ENCODE measurements at regions not wholly inside any gene's neighbourhood (a gene's known extent, or its start where the extent isn't known, plus 50 kb on each side); places are given as distances from the start of the nearest gene placed in this dataset.

- no peak overlapping the region for H3K27ac ChIP-seq
- no peaks in the 10 kb centered on the region for H3K9me3 ChIP-seq
- intact Hi-C loops (cut with DNase I; ENCODE audit: low total_unique reads): no loop called here
Measured at GRCh38 chr15:70227147-70227546, 129.4 kb upstream of the TLE3 start.

GRCh38 chr15:70226337-70226980 lies 128.7 kb upstream of the TLE3 start:
- intact Hi-C loops (cut with DNase I; ENCODE audit: low total_unique reads): no loop called here
- Histone ChIP-seq H3K4me3 (no peak overlapping the region), H3K27ac (no peak overlapping the region), H3K27me3 (no peaks in the 10 kb centered on the region), H3K36me3 (ENCODE audit: low read depth, missing control alignments) (no peaks in the 10 kb centered on the region), H3K9me3 (no peaks in the 10 kb centered on the region), H3K4me1 (no peaks in the 10 kb centered on the region)
- no peak for DNase-seq
- WGBS, 2 donors: 89 to 90% methylated on average over 12 of the region's 12 CpGs
- no peak for TF ChIP-seq POLR2A (IDR thresholded peaks at IDR 0.05)
- TF ChIP-seq, protein P1, sequence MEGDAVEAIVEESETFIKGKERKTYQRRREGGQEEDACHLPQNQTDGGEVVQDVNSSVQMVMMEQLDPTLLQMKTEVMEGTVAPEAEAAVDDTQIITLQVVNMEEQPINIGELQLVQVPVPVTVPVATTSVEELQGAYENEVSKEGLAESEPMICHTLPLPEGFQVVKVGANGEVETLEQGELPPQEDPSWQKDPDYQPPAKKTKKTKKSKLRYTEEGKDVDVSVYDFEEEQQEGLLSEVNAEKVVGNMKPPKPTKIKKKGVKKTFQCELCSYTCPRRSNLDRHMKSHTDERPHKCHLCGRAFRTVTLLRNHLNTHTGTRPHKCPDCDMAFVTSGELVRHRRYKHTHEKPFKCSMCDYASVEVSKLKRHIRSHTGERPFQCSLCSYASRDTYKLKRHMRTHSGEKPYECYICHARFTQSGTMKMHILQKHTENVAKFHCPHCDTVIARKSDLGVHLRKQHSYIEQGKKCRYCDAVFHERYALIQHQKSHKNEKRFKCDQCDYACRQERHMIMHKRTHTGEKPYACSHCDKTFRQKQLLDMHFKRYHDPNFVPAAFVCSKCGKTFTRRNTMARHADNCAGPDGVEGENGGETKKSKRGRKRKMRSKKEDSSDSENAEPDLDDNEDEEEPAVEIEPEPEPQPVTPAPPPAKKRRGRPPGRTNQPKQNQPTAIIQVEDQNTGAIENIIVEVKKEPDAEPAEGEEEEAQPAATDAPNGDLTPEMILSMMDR (IDR thresholded peaks at IDR 0.05): no peak

More at GRCh38 chr15:70227147-70227546, 129.4 kb upstream of the TLE3 start:
- WGBS, 2 donors: 86 to 94% methylated on average over 1 of the region's 1 CpG
- Histone ChIP-seq H3K4me1 (no peaks in the 10 kb centered on the region), H3K27me3 (no peaks in the 10 kb centered on the region), H3K4me3 (no peak overlapping the region), H3K36me3 (ENCODE audit: low read depth, missing control alignments) (no peaks in the 10 kb centered on the region)
- DNase-seq: no peak
- TF ChIP-seq POLR2A (IDR thresholded peaks at IDR 0.05): no peak
- TF ChIP-seq, protein P1 (IDR thresholded peaks at IDR 0.05): no peak

- TF ChIP-seq, protein P1 (IDR thresholded peaks at IDR 0.05): no peak
- TF ChIP-seq POLR2A (IDR thresholded peaks at IDR 0.05): no peak
- DNase-seq: no peak
- WGBS, 2 donors: 89 to 95% methylated on average over 9 of the region's 9 CpGs
- H3K9me3 ChIP-seq: no peaks in the 10 kb centered on the region
- no peaks in the 10 kb centered on the region for H3K36me3 ChIP-seq (ENCODE audit: low read depth, missing control alignments)
- no peak overlapping the region for H3K4me3 ChIP-seq
- H3K27me3 ChIP-seq: no peaks in the 10 kb centered on the region
- H3K4me1 ChIP-seq: no peaks in the 10 kb centered on the region
- intact Hi-C loops (cut with DNase I; ENCODE audit: low total_unique reads): no loop called here
- H3K27ac ChIP-seq: no peak overlapping the region
Measured at GRCh38 chr15:70225416-70225815, 127.7 kb upstream of the TLE3 start.

DNA sequence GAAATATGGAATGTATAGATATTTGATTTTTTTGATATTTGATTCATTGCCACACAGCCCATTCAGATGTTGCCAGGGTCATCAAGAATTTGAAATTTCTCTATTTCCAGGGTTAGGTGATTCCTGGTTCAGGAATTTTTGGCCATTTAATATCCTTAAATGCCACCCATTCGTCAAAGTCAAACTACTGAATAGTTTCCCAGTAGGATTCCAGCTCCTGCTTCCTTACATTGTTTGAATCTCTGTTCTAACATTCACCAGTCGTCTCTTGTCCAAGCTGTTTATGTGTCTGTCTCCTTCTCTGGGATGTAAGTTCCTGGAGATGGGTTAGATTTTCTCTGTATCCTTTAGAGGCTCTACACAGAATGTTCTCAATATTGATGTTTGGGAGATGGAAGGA lies 124.9 kb upstream of the TLE3 start:
- no peak overlapping the region for H3K27ac ChIP-seq
- no peak for DNase-seq
- WGBS, 2 donors: 79 to 84% methylated on average over 2 of the region's 2 CpGs
- H3K9me3 ChIP-seq: no peaks in the 10 kb centered on the region
- H3K27me3 ChIP-seq: no peaks in the 10 kb centered on the region
- TF ChIP-seq, protein P1 (IDR thresholded peaks at IDR 0.05): no peak
- no peak for TF ChIP-seq POLR2A (IDR thresholded peaks at IDR 0.05)
- no peaks in the 10 kb centered on the region for H3K36me3 ChIP-seq (ENCODE audit: low read depth, missing control alignments)
- H3K4me3 ChIP-seq: no peak overlapping the region
- H3K4me1 ChIP-seq: no peaks in the 10 kb centered on the region
- intact Hi-C loops (cut with DNase I; ENCODE audit: low total_unique reads): no loop called here

GRCh38 chr15:70220490-70221096 lies 122.9 kb upstream of the TLE3 start:
- Histone ChIP-seq H3K36me3 (ENCODE audit: low read depth, missing control alignments) (no peaks in the 10 kb centered on the region), H3K27me3 (no peaks in the 10 kb centered on the region), H3K4me1 (no peaks in the 10 kb centered on the region), H3K27ac (no peak overlapping the region), H3K9me3 (no peaks in the 10 kb centered on the region), H3K4me3 (no peak overlapping the region)
- intact Hi-C loops (cut with DNase I; ENCODE audit: low total_unique reads): no loop called here
- TF ChIP-seq POLR2A (IDR thresholded peaks at IDR 0.05): no peak
- TF ChIP-seq, protein P1 (IDR thresholded peaks at IDR 0.05): no peak
- WGBS, 2 donors: 90 to 92% methylated on average over 6 of the region's 6 CpGs
- DNase-seq: no peak
